ENCODE measurements at regions not wholly inside any gene's neighbourhood (a gene's known extent, or its start where the extent isn't known, plus 50 kb on each side); places are given as distances from the start of the nearest gene placed in this dataset.

GRCh38 chr2:18362696-18363095 is 197.8 kb downstream of the RDH14 start:
- H3K36me3 ChIP-seq (ENCODE audit: control insufficient read depth in 2 of 4, insufficient read depth in 4 of 4, low read length in 3 of 4), result no peaks in the 10 kb centered on the region
- H3K4ac ChIP-seq (replicated peaks; ENCODE audit: insufficient read length, low read depth, low read length), result no peak overlapping the region
- H4K91ac ChIP-seq (replicated peaks; ENCODE audit: insufficient read length, low read length), result no peak overlapping the region
- ChIA-PET POLR2A (ENCODE audit: partially characterized antibody) (no interaction called here), CTCF (ENCODE audit: partially characterized antibody) (interaction anchor here (1.4 to 2.8 kb wide), 2 partner anchors 13 to 15 kb away, joined by 4 to 10 read pairs; no protein-coding TSS in a partner anchor)
- H3K23me2 ChIP-seq (ENCODE audit: low read depth, low read length), result no peaks in the 10 kb centered on the region
- H2BK12ac ChIP-seq (ENCODE audit: low read depth, low read length), result no peak overlapping the region
- no peak overlapping the region for H3K4me2 ChIP-seq (ENCODE audit: insufficient read depth in 1 of 2, low read depth in 2 of 2, low read length in 2 of 2)
- H3K4me3 ChIP-seq (ENCODE audit: extremely low read depth in 1 of 4, insufficient read depth in 2 of 4, low read depth in 3 of 4, low read length in 4 of 4), result no peak overlapping the region
- FAIRE-seq (no peak), DNase-seq (ENCODE audit: low read depth in 1 of 2, low spot score in 2 of 2) (no peak)
- no peak overlapping the region for H3K9ac ChIP-seq (replicated peaks in 1 of 4; ENCODE audit: extremely low read depth in 1 of 4, low read depth in 3 of 4, low read length in 3 of 4)
- H2BK120ac ChIP-seq (replicated peaks; ENCODE audit: low read depth, low read length), result no peak overlapping the region
- H3K27ac ChIP-seq (ENCODE audit: low read depth, low read length), result no peak overlapping the region
- H3K79me2 ChIP-seq (ENCODE audit: control insufficient read depth in 1 of 2, insufficient read depth in 2 of 2, low read length in 2 of 2), result no peaks in the 10 kb centered on the region
- no peak overlapping the region for H2AK5ac ChIP-seq (ENCODE audit: low read depth, low read length)
- H3K56ac ChIP-seq (replicated peaks; ENCODE audit: insufficient read length, low read depth, low read length), result no peak overlapping the region
- H3K9me3 ChIP-seq (ENCODE audit: insufficient read depth in 2 of 2, low read depth in 1 of 2, low read length in 1 of 2), result no peaks in the 10 kb centered on the region
- no peak overlapping the region for H2BK15ac ChIP-seq (ENCODE audit: low read length)
- H2BK20ac ChIP-seq (ENCODE audit: low read length), result no peak overlapping the region
- H2BK5ac ChIP-seq (ENCODE audit: low read depth, low read length), result no peak overlapping the region
- peaks cover 0 to 1% (median 0%) of the 10 kb centered on the region in 4 experiments; a peak in 1 of 7 replicates for H3K27me3 ChIP-seq (replicated peaks in 1 of 4; ENCODE audit: control insufficient read depth in 3 of 4, extremely low read depth in 1 of 4, insufficient read depth in 3 of 4, low read length in 3 of 4)
- no peak overlapping the region for H4K8ac ChIP-seq (ENCODE audit: extremely low read depth, insufficient read depth, low read length)
- no peak overlapping the region for H3K18ac ChIP-seq (ENCODE audit: extremely low read depth, low read length)
- no peaks in the 10 kb centered on the region for H3K4me1 ChIP-seq (replicated peaks in 1 of 4; ENCODE audit: control insufficient read depth in 3 of 4, insufficient read depth in 4 of 4, low read length in 3 of 4)
- no peak overlapping the region for H4K5ac ChIP-seq (ENCODE audit: insufficient read length, low read depth, low read length)
- no peaks in the 10 kb centered on the region for H4K20me1 ChIP-seq (replicated peaks in 1 of 2; ENCODE audit: control insufficient read depth in 1 of 2, insufficient read depth in 2 of 2, low read length in 2 of 2)
- no peak overlapping the region for H3K14ac ChIP-seq (ENCODE audit: insufficient read length)
- no peak overlapping the region for H2AFZ ChIP-seq (ENCODE audit: low read length)
- 84% methylated on average over 1 of the region's 1 CpG; no CpG with 5 or more reads in 1 of the 2 experiments for WGBS, 2 experiments (ENCODE audit: extremely low coverage in 1 of 2, insufficient coverage in 1 of 2, insufficient read length in 1 of 2, insufficient replicate concordance in 2 of 2, low coverage in 1 of 2, low lambda C conversion rate in 2 of 2, missing lambda C conversion rate in 1 of 2)
- H3K79me1 ChIP-seq (ENCODE audit: low read depth, low read length), result no peaks in the 10 kb centered on the region
- no peak overlapping the region for H3K23ac ChIP-seq (ENCODE audit: insufficient read length)
- TF ChIP-seq ZNF274 (IDR thresholded peaks at IDR 0.05; ENCODE audit: borderline replicate concordance, extremely low read depth, low read length), result no peak
- no peak for TF ChIP-seq SP2 (IDR thresholded peaks at IDR 0.05; ENCODE audit: low read length)
- no peak for TF ChIP-seq USF2 (IDR thresholded peaks at IDR 0.05; ENCODE audit: low read length)
- TF ChIP-seq MAFK (IDR thresholded peaks at IDR 0.05; ENCODE audit: low read depth, low read length), result no peak
- no peak for TF ChIP-seq GABPA (IDR thresholded peaks at IDR 0.05; ENCODE audit: borderline replicate concordance, insufficient read depth, low read length)
- TF ChIP-seq CTCF (IDR thresholded peaks at IDR 0.05; ENCODE audit: control extremely low read depth in 1 of 3, insufficient read depth in 1 of 3, low read depth in 1 of 3, low read length in 3 of 3), result no peak
- TF ChIP-seq YY1 (IDR thresholded peaks at IDR 0.05; ENCODE audit: low read depth, low read length), result no peak
- no peak for TF ChIP-seq CBX8 (IDR thresholded peaks at IDR 0.05; ENCODE audit: borderline replicate concordance, low read depth, low read length)
- no peak for TF ChIP-seq TCF12 (IDR thresholded peaks at IDR 0.05; ENCODE audit: low read depth, low read length)
- no peak for TF ChIP-seq SIRT6 (IDR thresholded peaks at IDR 0.05; ENCODE audit: low read length)
- no peak for TF ChIP-seq BRCA1 (IDR thresholded peaks at IDR 0.05; ENCODE audit: low read depth, low read length)
- no peak for TF ChIP-seq NRF1 (IDR thresholded peaks at IDR 0.05; ENCODE audit: low read depth, low read length)
